ENCODE measurements at regions not wholly inside any gene's neighbourhood (a gene's known extent, or its start where the extent isn't known, plus 50 kb on each side); places are given as distances from the start of the nearest gene placed in this dataset.

DNA sequence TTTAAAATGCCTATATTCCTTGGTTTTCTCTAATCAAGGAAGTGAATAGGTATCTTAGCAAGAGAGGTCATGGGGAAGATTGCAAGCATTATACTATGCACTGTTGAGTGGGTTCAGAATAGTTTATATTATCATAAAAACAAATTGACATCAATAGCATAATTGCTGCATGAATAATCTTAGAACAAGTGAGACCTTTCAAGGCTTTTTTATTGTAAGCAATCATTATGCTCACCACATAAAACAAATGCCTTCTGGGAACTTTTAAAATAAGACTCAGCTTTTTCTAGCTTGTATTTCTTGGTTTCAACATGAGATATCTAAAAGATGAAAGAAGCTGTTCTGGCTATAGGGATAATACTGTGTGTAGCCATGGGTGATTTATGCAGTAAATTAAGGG is 135.6 kb upstream of the ZC3H12C start:
- no peak overlapping the region for H3K4me3 ChIP-seq

GRCh38 chr11:109958131-109958820 is 134.9 kb upstream of the ZC3H12C start:
- DNase-seq (no peak), ATAC-seq (no peak)
- H3K36me3 ChIP-seq (ENCODE audit: insufficient read depth in 1 of 2, low read depth in 1 of 2), result no peaks in the 10 kb centered on the region
- TF ChIP-seq, protein P1, sequence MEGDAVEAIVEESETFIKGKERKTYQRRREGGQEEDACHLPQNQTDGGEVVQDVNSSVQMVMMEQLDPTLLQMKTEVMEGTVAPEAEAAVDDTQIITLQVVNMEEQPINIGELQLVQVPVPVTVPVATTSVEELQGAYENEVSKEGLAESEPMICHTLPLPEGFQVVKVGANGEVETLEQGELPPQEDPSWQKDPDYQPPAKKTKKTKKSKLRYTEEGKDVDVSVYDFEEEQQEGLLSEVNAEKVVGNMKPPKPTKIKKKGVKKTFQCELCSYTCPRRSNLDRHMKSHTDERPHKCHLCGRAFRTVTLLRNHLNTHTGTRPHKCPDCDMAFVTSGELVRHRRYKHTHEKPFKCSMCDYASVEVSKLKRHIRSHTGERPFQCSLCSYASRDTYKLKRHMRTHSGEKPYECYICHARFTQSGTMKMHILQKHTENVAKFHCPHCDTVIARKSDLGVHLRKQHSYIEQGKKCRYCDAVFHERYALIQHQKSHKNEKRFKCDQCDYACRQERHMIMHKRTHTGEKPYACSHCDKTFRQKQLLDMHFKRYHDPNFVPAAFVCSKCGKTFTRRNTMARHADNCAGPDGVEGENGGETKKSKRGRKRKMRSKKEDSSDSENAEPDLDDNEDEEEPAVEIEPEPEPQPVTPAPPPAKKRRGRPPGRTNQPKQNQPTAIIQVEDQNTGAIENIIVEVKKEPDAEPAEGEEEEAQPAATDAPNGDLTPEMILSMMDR (IDR thresholded peaks at IDR 0.05), result no peak
- H3K27ac ChIP-seq, result no peak overlapping the region
- no peaks in the 10 kb centered on the region for H3K27me3 ChIP-seq (ENCODE audit: insufficient read depth in 3 of 3, low read length in 2 of 3)
- H3K9me3 ChIP-seq, result no peaks in the 10 kb centered on the region
- H3K4me3 ChIP-seq, result no peak overlapping the region
- H3K4me1 ChIP-seq, result peaks cover 8% of the 10 kb centered on the region
- WGBS, 3 donors, result 84 to 87% (median 85%) methylated on average over 9 of the region's 9 CpGs
- intact Hi-C loops (cut with DNase I), result loop anchor here in 1 of 2 donors (5.0 to 10.0 kb wide), 2 partner anchors 129 to 227 kb away; no protein-coding TSS in a partner anchor

More for the DNA sequence above, 135.6 kb upstream of the ZC3H12C start:
- Histone ChIP-seq H3K27me3 (ENCODE audit: insufficient read depth in 3 of 3, low read length in 2 of 3) (no peaks in the 10 kb centered on the region), H3K4me1 (peaks cover 8% of the 10 kb centered on the region), H3K36me3 (ENCODE audit: insufficient read depth in 1 of 2, low read depth in 1 of 2) (no peaks in the 10 kb centered on the region), H3K9me3 (no peaks in the 10 kb centered on the region), H3K27ac (no peak overlapping the region)
- no peak for ATAC-seq
- intact Hi-C loops (cut with DNase I), result loop anchor here in 1 of 2 donors (5.0 to 10.0 kb wide), 2 partner anchors 130 to 227 kb away; no protein-coding TSS in a partner anchor
- no peak for DNase-seq
- TF ChIP-seq, protein P1 (IDR thresholded peaks at IDR 0.05), result no peak

DNA sequence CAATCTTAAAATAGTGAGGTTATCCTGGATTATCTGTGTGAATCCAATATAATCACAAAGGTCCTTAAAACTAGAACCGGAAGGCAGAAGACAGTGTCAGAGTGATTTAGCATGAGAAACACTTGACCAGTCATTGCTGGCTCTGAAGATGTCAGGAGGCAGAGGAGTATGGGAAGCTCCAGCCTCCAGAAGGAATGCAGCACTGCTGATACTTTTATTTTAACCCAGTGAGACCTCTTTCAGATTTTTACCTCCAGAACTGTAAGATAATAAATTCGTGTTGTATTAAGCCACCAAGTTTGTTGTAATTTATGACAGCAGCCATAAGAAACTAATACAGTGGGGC is 134.4 kb upstream of the ZC3H12C start:
- Histone ChIP-seq H3K9me3 (no peaks in the 10 kb centered on the region), H3K27me3 (ENCODE audit: insufficient read depth in 3 of 3, low read length in 2 of 3) (no peaks in the 10 kb centered on the region), H3K4me1 (peaks cover 8% of the 10 kb centered on the region), H3K27ac (no peak overlapping the region), H3K4me3 (no peak overlapping the region), H3K36me3 (ENCODE audit: insufficient read depth in 1 of 2, low read depth in 1 of 2) (no peaks in the 10 kb centered on the region)
- TF ChIP-seq, protein P1 (IDR thresholded peaks at IDR 0.05), result no peak
- DNase-seq (no peak), ATAC-seq (no peak)
- intact Hi-C loops (cut with DNase I), result loop anchor here in 1 of 2 donors (5.0 to 10.0 kb wide), 2 partner anchors 129 to 226 kb away; no protein-coding TSS in a partner anchor
- 71 to 80% (median 73%) methylated on average over 2 of the region's 2 CpGs for WGBS, 3 donors

DNA sequence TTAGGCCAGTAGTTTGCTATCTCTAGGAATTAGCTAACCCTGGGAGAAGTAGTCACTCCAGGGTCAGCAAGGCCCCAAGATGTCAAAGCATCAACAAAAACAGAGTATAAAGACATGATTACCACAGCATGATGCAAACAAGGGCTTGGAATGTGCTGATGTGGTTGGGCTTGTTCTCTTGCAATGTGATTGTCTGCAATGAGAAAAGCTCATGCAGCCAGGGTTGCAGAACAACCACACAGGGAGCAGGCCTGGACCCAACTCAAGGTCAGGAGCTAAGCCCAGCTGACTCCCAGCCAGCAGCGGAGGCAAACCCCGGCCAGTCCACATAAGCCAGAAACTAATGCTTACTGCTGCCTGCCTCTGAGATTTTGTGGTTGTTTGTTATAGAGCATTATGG is 132.4 kb upstream of the ZC3H12C start:
- peaks cover 8% of the 10 kb centered on the region for H3K4me1 ChIP-seq
- intact Hi-C loops (cut with DNase I), result no loop called here
- TF ChIP-seq, protein P1 (IDR thresholded peaks at IDR 0.05), result no peak
- WGBS, 3 donors, result 8 to 36% (median 26%) methylated on average over 2 of the region's 2 CpGs
- H3K27me3 ChIP-seq (ENCODE audit: insufficient read depth in 3 of 3, low read length in 2 of 3), result no peaks in the 10 kb centered on the region
- no peaks in the 10 kb centered on the region for H3K36me3 ChIP-seq (ENCODE audit: insufficient read depth in 1 of 2, low read depth in 1 of 2)
- DNase-seq (peak; percentile 58 to 86), ATAC-seq (peak; percentile 84 to 98 (median 92))
- H3K4me3 ChIP-seq, result no peak overlapping the region
- no peak overlapping the region for H3K27ac ChIP-seq
- H3K9me3 ChIP-seq, result no peaks in the 10 kb centered on the region

DNA sequence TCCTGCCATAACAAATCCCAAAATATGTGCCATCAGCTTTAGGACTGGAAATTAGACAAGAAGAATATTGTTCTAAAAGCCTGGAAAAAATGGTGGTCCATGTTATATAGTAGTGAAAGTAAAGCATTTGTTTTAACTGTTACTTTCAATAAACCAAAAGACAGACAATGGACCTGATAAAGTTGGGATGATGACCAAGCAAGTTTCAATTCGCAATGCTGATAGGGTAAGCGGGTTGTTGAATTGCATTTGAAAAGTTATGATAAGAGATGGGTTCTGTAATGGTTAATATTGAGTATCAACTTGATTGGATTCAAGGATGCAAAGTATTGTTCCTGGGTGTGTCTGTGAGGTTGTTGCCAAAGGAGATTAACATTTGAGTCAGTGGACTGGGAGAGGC is 131.9 kb upstream of the ZC3H12C start:
- 95 to 100% (median 97%) methylated on average over 2 of the region's 2 CpGs for WGBS, 3 donors
- intact Hi-C loops (cut with DNase I), result no loop called here
- H3K4me3 ChIP-seq, result no peak overlapping the region
- no peak for DNase-seq
- H3K4me1 ChIP-seq, result peaks cover 5% of the 10 kb centered on the region
- no peaks in the 10 kb centered on the region for H3K27me3 ChIP-seq (ENCODE audit: insufficient read depth in 3 of 3, low read length in 2 of 3)
- H3K36me3 ChIP-seq (ENCODE audit: insufficient read depth in 1 of 2, low read depth in 1 of 2), result no peaks in the 10 kb centered on the region
- ATAC-seq, result no peak
- H3K9me3 ChIP-seq, result no peaks in the 10 kb centered on the region
- TF ChIP-seq, protein P1 (IDR thresholded peaks at IDR 0.05), result no peak
- H3K27ac ChIP-seq, result no peak overlapping the region

Measured in psoas muscle (tissue), 7 donors.